ENCODE measurements at regions not wholly inside any gene's neighbourhood (a gene's known extent, or its start where the extent isn't known, plus 50 kb on each side); places are given as distances from the start of the nearest gene placed in this dataset.

DNA sequence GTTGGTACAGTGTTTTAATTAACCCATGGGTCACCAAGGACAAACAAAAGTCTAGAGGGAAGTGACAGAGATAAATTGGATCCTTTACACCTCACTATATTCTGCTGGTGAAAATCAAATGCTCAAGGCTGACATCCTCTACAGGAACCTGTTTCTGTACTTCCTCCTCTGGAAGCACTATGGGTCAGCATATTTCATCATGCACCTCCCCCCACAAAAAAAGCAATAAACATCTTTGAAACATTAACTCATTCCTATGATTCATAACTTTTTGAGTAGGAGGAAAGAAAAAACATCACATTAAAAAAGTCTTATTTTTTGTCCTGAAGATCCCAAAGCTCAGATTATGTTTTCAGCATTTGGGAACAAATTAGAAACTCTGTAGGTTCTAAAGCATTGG lies 588.3 kb upstream of the SGCG start:
- no peak overlapping the region for H3K27ac ChIP-seq (ENCODE audit: low read depth in 2 of 2, low read length in 1 of 2)
- no peak overlapping the region for H2AFZ ChIP-seq (ENCODE audit: low read depth)
- H4K20me1 ChIP-seq (ENCODE audit: insufficient read depth), result no peaks in the 10 kb centered on the region
- no peak overlapping the region for H3K9ac ChIP-seq
- no peaks in the 10 kb centered on the region for H3F3A ChIP-seq (replicated peaks; ENCODE audit: insufficient read depth)
- no peaks in the 10 kb centered on the region for H3K36me3 ChIP-seq (replicated peaks in 1 of 2; ENCODE audit: control insufficient read depth in 1 of 2, insufficient read depth in 2 of 2, low read length in 1 of 2)
- H3K9me2 ChIP-seq, result no peaks in the 10 kb centered on the region
- no peak for DNase-seq
- TF ChIP-seq TEAD4 (IDR thresholded peaks at IDR 0.05; ENCODE audit: borderline replicate concordance, insufficient read depth) (no peak), CHD2 (IDR thresholded peaks at IDR 0.05; ENCODE audit: low read length, partially characterized antibody) (no peak), GABPA (IDR thresholded peaks at IDR 0.05; ENCODE audit: low read depth) (no peak), RCOR1 (IDR thresholded peaks at IDR 0.05; ENCODE audit: low read length) (no peak), FOXM1 (IDR thresholded peaks at IDR 0.05; ENCODE audit: low read depth) (no peak), GATA2 (CRISPR knock-in tag; IDR thresholded peaks at IDR 0.05) (no peak), MXI1 (IDR thresholded peaks at IDR 0.05; ENCODE audit: low read depth, low read length) (no peak), JUND (IDR thresholded peaks at IDR 0.05) (no peak), EZH2phosphoT487 (IDR thresholded peaks at IDR 0.05; ENCODE audit: borderline replicate concordance, low read depth) (no peak), POLR2AphosphoS5 (IDR thresholded peaks at IDR 0.05; ENCODE audit: low read depth, low read length) (no peak), ELF1 (IDR thresholded peaks at IDR 0.05) (no peak), FOXJ3 (CRISPR knock-in tag; IDR thresholded peaks at IDR 0.05) (no peak), NRF1 (IDR thresholded peaks at IDR 0.05; ENCODE audit: low read depth, low read length) (no peak), EP300 (IDR thresholded peaks at IDR 0.05; ENCODE audit: borderline replicate concordance in 1 of 2, low read depth in 1 of 2, low read length in 1 of 2) (no peak), SMC3 (IDR thresholded peaks at IDR 0.05; ENCODE audit: low read depth, low read length) (no peak)
- TF ChIP-seq, protein P1, sequence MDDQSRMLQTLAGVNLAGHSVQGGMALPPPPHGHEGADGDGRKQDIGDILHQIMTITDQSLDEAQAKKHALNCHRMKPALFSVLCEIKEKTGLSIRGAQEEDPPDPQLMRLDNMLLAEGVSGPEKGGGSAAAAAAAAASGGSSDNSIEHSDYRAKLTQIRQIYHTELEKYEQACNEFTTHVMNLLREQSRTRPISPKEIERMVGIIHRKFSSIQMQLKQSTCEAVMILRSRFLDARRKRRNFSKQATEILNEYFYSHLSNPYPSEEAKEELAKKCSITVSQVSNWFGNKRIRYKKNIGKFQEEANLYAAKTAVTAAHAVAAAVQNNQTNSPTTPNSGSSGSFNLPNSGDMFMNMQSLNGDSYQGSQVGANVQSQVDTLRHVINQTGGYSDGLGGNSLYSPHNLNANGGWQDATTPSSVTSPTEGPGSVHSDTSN (IDR thresholded peaks at IDR 0.05), result no peak
- TF ChIP-seq, protein P2, sequence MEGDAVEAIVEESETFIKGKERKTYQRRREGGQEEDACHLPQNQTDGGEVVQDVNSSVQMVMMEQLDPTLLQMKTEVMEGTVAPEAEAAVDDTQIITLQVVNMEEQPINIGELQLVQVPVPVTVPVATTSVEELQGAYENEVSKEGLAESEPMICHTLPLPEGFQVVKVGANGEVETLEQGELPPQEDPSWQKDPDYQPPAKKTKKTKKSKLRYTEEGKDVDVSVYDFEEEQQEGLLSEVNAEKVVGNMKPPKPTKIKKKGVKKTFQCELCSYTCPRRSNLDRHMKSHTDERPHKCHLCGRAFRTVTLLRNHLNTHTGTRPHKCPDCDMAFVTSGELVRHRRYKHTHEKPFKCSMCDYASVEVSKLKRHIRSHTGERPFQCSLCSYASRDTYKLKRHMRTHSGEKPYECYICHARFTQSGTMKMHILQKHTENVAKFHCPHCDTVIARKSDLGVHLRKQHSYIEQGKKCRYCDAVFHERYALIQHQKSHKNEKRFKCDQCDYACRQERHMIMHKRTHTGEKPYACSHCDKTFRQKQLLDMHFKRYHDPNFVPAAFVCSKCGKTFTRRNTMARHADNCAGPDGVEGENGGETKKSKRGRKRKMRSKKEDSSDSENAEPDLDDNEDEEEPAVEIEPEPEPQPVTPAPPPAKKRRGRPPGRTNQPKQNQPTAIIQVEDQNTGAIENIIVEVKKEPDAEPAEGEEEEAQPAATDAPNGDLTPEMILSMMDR (IDR thresholded peaks at IDR 0.05), result no peak
- TF ChIP-seq, protein P3, sequence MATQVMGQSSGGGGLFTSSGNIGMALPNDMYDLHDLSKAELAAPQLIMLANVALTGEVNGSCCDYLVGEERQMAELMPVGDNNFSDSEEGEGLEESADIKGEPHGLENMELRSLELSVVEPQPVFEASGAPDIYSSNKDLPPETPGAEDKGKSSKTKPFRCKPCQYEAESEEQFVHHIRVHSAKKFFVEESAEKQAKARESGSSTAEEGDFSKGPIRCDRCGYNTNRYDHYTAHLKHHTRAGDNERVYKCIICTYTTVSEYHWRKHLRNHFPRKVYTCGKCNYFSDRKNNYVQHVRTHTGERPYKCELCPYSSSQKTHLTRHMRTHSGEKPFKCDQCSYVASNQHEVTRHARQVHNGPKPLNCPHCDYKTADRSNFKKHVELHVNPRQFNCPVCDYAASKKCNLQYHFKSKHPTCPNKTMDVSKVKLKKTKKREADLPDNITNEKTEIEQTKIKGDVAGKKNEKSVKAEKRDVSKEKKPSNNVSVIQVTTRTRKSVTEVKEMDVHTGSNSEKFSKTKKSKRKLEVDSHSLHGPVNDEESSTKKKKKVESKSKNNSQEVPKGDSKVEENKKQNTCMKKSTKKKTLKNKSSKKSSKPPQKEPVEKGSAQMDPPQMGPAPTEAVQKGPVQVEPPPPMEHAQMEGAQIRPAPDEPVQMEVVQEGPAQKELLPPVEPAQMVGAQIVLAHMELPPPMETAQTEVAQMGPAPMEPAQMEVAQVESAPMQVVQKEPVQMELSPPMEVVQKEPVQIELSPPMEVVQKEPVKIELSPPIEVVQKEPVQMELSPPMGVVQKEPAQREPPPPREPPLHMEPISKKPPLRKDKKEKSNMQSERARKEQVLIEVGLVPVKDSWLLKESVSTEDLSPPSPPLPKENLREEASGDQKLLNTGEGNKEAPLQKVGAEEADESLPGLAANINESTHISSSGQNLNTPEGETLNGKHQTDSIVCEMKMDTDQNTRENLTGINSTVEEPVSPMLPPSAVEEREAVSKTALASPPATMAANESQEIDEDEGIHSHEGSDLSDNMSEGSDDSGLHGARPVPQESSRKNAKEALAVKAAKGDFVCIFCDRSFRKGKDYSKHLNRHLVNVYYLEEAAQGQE (IDR thresholded peaks at IDR 0.05; ENCODE audit: low read depth, low read length), result no peak
- TF ChIP-seq, protein P4, sequence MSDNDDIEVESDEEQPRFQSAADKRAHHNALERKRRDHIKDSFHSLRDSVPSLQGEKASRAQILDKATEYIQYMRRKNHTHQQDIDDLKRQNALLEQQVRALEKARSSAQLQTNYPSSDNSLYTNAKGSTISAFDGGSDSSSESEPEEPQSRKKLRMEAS (IDR thresholded peaks at IDR 0.05; ENCODE audit: low read depth), result no peak
- H3K4me1 ChIP-seq (ENCODE audit: control insufficient read depth in 1 of 2, insufficient read depth in 2 of 2, low read depth in 1 of 2, low read length in 1 of 2), result no peaks in the 10 kb centered on the region
- no peaks in the 10 kb centered on the region for H3K27me3 ChIP-seq (ENCODE audit: insufficient read depth)
- CTCF ChIA-PET, result no interaction called here
- H3K79me2 ChIP-seq (ENCODE audit: insufficient read depth), result no peaks in the 10 kb centered on the region
- POLR2A ChIA-PET, result no interaction called here
- H3K4me2 ChIP-seq, result no peak overlapping the region
- H3K9me3 ChIP-seq, result no peaks in the 10 kb centered on the region
- no peak overlapping the region for H3K4me3 ChIP-seq (ENCODE audit: low read depth in 2 of 2, low read length in 1 of 2)

Measured in SK-N-SH (cell line).